Smooth muscle cell (in vitro differentiated cells): ENCODE measurements at regions not wholly inside any gene's neighbourhood (a gene's known extent, or its start where the extent isn't known, plus 50 kb on each side); places are given as distances from the start of the nearest gene placed in this dataset.
A peak's percentile ranks its signal among the peaks of the same experiment; 100 is the strongest.

ENCODE experiments used
- DNase-seq: peaks from one replicate; lab custom pipeline; 2025; ENCODE audit not compliant: unreplicated experiment; lab: John Stamatoyannopoulos, UW
- H2AFZ ChIP-seq: fragments of 200-600 bp; sonication (generic); 2 replicates; pipeline ENCODE4 v1.6.0; 2016; ENCODE audit warnings: antibody characterized with exemption, low read depth, mild to moderate bottlenecking
- H3F3A ChIP-seq: fragments of 200-600 bp; sonication (generic); 2 replicates; pipeline ENCODE4 v1.6.0; 2017; ENCODE audit warnings: antibody characterized with exemption, low read depth
- H3K27ac ChIP-seq: fragments of 200-600 bp; sonication (generic); 2 replicates; pipeline ENCODE4 v1.5.1; 2016; ENCODE audit warnings: low read depth, mild to moderate bottlenecking
- H3K27me3 ChIP-seq: fragments of 200-600 bp; sonication (generic); 2 replicates; pipeline ENCODE4 v1.6.1; 2016; ENCODE audit warnings: low read depth, mild to moderate bottlenecking
- H3K36me3 ChIP-seq: fragments of 200-600 bp; sonication (generic); 2 replicates; pipeline ENCODE4 v1.5.1; 2016; ENCODE audit warnings: low read depth
- H3K4me1 ChIP-seq: fragments of 200-600 bp; sonication (generic); 2 replicates; pipeline ENCODE4 v1.5.1; 2016; ENCODE audit warnings: low read depth
- H3K4me2 ChIP-seq: fragments of 200-600 bp; sonication (generic); 2 replicates; pipeline ENCODE4 v1.6.0; 2016; ENCODE audit warnings: mild to moderate bottlenecking
- H3K4me3 ChIP-seq: fragments of 200-600 bp; sonication (generic); 2 replicates; pipeline ENCODE4 v1.5.1; 2016; ENCODE audit warnings: mild to moderate bottlenecking
- H3K79me2 ChIP-seq: fragments of 200-600 bp; sonication (generic); 2 replicates; pipeline ENCODE4 v1.6.0; 2016; ENCODE audit warnings: low read depth, mild to moderate bottlenecking
- H3K9ac ChIP-seq: fragments of 200-600 bp; sonication (generic); 2 replicates; pipeline ENCODE4 v1.6.0; 2016; ENCODE audit warnings: low read depth
- H3K9me3 ChIP-seq: fragments of 200-600 bp; sonication (generic); replicated peaks from 2 replicates; pipeline ENCODE4 v1.5.1; 2016; ENCODE audit warnings: low read depth
- H4K20me1 ChIP-seq: fragments of 200-600 bp; sonication (generic); 2 replicates; pipeline ENCODE4 v1.6.0; 2016; ENCODE audit warnings: low read depth
- CTCF ChIP-seq: fragments of 200-600 bp; sonication (generic); IDR thresholded peaks from 2 replicates; pipeline ENCODE4 v1.5.1; 2017; ENCODE audit warnings: borderline replicate concordance, mild to moderate bottlenecking, antibody characterized with exemption; ENCODE audit not compliant: insufficient read depth, poor library complexity, severe bottlenecking
- WGBS: methylation state at CpG from one replicate; pipeline ENCODE4 v1.1.7; 2016; ENCODE audit warnings: low lambda C conversion rate; 5-methylcytosine and 5-hydroxymethylcytosine counted together

GRCh38 chr2:122635686-122636085 lies 880.2 kb downstream of the TSN start:
- Histone ChIP-seq H3K27me3 (no peaks in the 10 kb centered on the region), H3K4me2 (peak overlapping the region; percentile 5), H3K36me3 (no peaks in the 10 kb centered on the region), H3K79me2 (no peaks in the 10 kb centered on the region), H3K4me1 (peaks cover 9% of the 10 kb centered on the region), H2AFZ (no peak overlapping the region), H3K9ac (no peak overlapping the region), H3F3A (peaks cover 9% of the 10 kb centered on the region), H3K4me3 (no peak overlapping the region), H3K27ac (peak overlapping the region; percentile 77), H3K9me3 (no peaks in the 10 kb centered on the region), H4K20me1 (no peaks in the 10 kb centered on the region)
- TF ChIP-seq CTCF, result no peak
- WGBS, result 14% methylated on average over 1 of the region's 1 CpG
- DNase-seq, result no peak

GRCh38 chr2:122636097-122636496 lies 880.6 kb downstream of the TSN start:
- peak overlapping the region; percentile 5 for H3K4me2 ChIP-seq
- no peaks in the 10 kb centered on the region for H4K20me1 ChIP-seq
- peak overlapping the region; percentile 77 for H3K27ac ChIP-seq
- H3K4me3 ChIP-seq, result no peak overlapping the region
- H3K9me3 ChIP-seq, result no peaks in the 10 kb centered on the region
- TF ChIP-seq CTCF, result no peak
- no peak overlapping the region for H2AFZ ChIP-seq
- DNase-seq, result no peak
- H3K79me2 ChIP-seq, result no peaks in the 10 kb centered on the region
- no peaks in the 10 kb centered on the region for H3K27me3 ChIP-seq
- H3K9ac ChIP-seq, result peak overlapping the region; percentile 50
- H3K4me1 ChIP-seq, result peaks cover 9% of the 10 kb centered on the region
- no peaks in the 10 kb centered on the region for H3K36me3 ChIP-seq
- H3F3A ChIP-seq, result peaks cover 9% of the 10 kb centered on the region

GRCh38 chr2:122639176-122639575 lies 883.7 kb downstream of the TSN start:
- TF ChIP-seq CTCF, result no peak
- DNase-seq, result no peak
- Histone ChIP-seq H3K4me1 (peaks cover 9% of the 10 kb centered on the region), H3K4me2 (no peak overlapping the region), H3K9ac (no peak overlapping the region), H2AFZ (no peak overlapping the region), H3K36me3 (no peaks in the 10 kb centered on the region), H3K79me2 (no peaks in the 10 kb centered on the region), H4K20me1 (no peaks in the 10 kb centered on the region), H3K27ac (no peak overlapping the region), H3K9me3 (no peaks in the 10 kb centered on the region), H3K4me3 (no peak overlapping the region), H3F3A (peaks cover 8% of the 10 kb centered on the region), H3K27me3 (no peaks in the 10 kb centered on the region)
- WGBS, result 75% methylated on average over 4 of the region's 4 CpGs

- no peaks in the 10 kb centered on the region for H3K27me3 ChIP-seq
- DNase-seq, result no peak
- no peak overlapping the region for H3K27ac ChIP-seq
- no peaks in the 10 kb centered on the region for H3K36me3 ChIP-seq
- H3F3A ChIP-seq, result peaks cover 4% of the 10 kb centered on the region
- 58% methylated on average over 2 of the region's 2 CpGs for WGBS
- H3K4me1 ChIP-seq, result peaks cover 3% of the 10 kb centered on the region
- no peak overlapping the region for H3K9ac ChIP-seq
- H3K4me2 ChIP-seq, result no peak overlapping the region
- H2AFZ ChIP-seq, result peak overlapping the region; percentile 54
- no peaks in the 10 kb centered on the region for H3K79me2 ChIP-seq
- H3K9me3 ChIP-seq, result no peaks in the 10 kb centered on the region
- H4K20me1 ChIP-seq, result no peaks in the 10 kb centered on the region
- no peak for TF ChIP-seq CTCF
- H3K4me3 ChIP-seq, result no peak overlapping the region
These were observed 884.3 kb downstream of the TSN start for GRCh38 chr2:122639711-122640110.
